ENCODE measurements at regions not wholly inside any gene's neighbourhood (a gene's known extent, or its start where the extent isn't known, plus 50 kb on each side); places are given as distances from the start of the nearest gene placed in this dataset.

- TF ChIP-seq, protein P1, sequence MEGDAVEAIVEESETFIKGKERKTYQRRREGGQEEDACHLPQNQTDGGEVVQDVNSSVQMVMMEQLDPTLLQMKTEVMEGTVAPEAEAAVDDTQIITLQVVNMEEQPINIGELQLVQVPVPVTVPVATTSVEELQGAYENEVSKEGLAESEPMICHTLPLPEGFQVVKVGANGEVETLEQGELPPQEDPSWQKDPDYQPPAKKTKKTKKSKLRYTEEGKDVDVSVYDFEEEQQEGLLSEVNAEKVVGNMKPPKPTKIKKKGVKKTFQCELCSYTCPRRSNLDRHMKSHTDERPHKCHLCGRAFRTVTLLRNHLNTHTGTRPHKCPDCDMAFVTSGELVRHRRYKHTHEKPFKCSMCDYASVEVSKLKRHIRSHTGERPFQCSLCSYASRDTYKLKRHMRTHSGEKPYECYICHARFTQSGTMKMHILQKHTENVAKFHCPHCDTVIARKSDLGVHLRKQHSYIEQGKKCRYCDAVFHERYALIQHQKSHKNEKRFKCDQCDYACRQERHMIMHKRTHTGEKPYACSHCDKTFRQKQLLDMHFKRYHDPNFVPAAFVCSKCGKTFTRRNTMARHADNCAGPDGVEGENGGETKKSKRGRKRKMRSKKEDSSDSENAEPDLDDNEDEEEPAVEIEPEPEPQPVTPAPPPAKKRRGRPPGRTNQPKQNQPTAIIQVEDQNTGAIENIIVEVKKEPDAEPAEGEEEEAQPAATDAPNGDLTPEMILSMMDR (IDR thresholded peaks at IDR 0.05): no peak
- no peak for TF ChIP-seq POLR2A (IDR thresholded peaks at IDR 0.05)
Observed at GRCh38 chr10:90141791-90142190, 440.4 kb downstream of the KIF20B start.
